ENCODE measurements at regions not wholly inside any gene's neighbourhood (a gene's known extent, or its start where the extent isn't known, plus 50 kb on each side); places are given as distances from the start of the nearest gene placed in this dataset.

- H3K4me1 ChIP-seq (ENCODE audit: control insufficient read depth, low read length): no peaks in the 10 kb centered on the region
- H3K79me2 ChIP-seq (ENCODE audit: control insufficient read depth, low read length): no peaks in the 10 kb centered on the region
- no peaks in the 10 kb centered on the region for H3F3A ChIP-seq (ENCODE audit: control insufficient read depth, insufficient read depth)
- H3K27ac ChIP-seq (ENCODE audit: low read depth, low read length): no peak overlapping the region
- H3K27me3 ChIP-seq (ENCODE audit: control insufficient read depth, low read length): no peaks in the 10 kb centered on the region
- no peaks in the 10 kb centered on the region for H3K36me3 ChIP-seq (ENCODE audit: control insufficient read depth, low read length)
- no peak overlapping the region for H3K4me2 ChIP-seq (ENCODE audit: low read length)
- no peaks in the 10 kb centered on the region for H3K9me3 ChIP-seq (ENCODE audit: control insufficient read depth, insufficient read depth, low read length)
- H3K4me3 ChIP-seq (ENCODE audit: low read length): no peak overlapping the region
- no peaks in the 10 kb centered on the region for H4K20me1 ChIP-seq (ENCODE audit: control insufficient read depth, insufficient read depth, low read depth, low read length)
- TF ChIP-seq CTCF (IDR thresholded peaks at IDR 0.05; ENCODE audit: low read depth, low read length, poor library complexity, severe bottlenecking) (no peak), EZH2phosphoT487 (IDR thresholded peaks at IDR 0.05; ENCODE audit: borderline replicate concordance, low read length) (no peak)
- H3K9me2 ChIP-seq (replicated peaks; ENCODE audit: control insufficient read depth, low read length): no peaks in the 10 kb centered on the region
Observed at GRCh38 chr15:96599268-96599667, 268.8 kb downstream of the NR2F2 start.

- no peaks in the 10 kb centered on the region for H3K4me1 ChIP-seq (ENCODE audit: control insufficient read depth, low read length)
- no peaks in the 10 kb centered on the region for H3K27me3 ChIP-seq (ENCODE audit: control insufficient read depth, low read length)
- no peaks in the 10 kb centered on the region for H3K36me3 ChIP-seq (ENCODE audit: control insufficient read depth, low read length)
- no peaks in the 10 kb centered on the region for H3K9me2 ChIP-seq (replicated peaks; ENCODE audit: control insufficient read depth, low read length)
- TF ChIP-seq CTCF (IDR thresholded peaks at IDR 0.05; ENCODE audit: low read depth, low read length, poor library complexity, severe bottlenecking) (no peak), EZH2phosphoT487 (IDR thresholded peaks at IDR 0.05; ENCODE audit: borderline replicate concordance, low read length) (no peak)
- no peaks in the 10 kb centered on the region for H3K79me2 ChIP-seq (ENCODE audit: control insufficient read depth, low read length)
- H3K4me3 ChIP-seq (ENCODE audit: low read length): no peak overlapping the region
- H4K20me1 ChIP-seq (ENCODE audit: control insufficient read depth, insufficient read depth, low read depth, low read length): no peaks in the 10 kb centered on the region
- H3F3A ChIP-seq (ENCODE audit: control insufficient read depth, insufficient read depth): no peaks in the 10 kb centered on the region
- H3K4me2 ChIP-seq (ENCODE audit: low read length): no peak overlapping the region
- no peaks in the 10 kb centered on the region for H3K9me3 ChIP-seq (ENCODE audit: control insufficient read depth, insufficient read depth, low read length)
- no peak overlapping the region for H3K27ac ChIP-seq (ENCODE audit: low read depth, low read length)
Observed at GRCh38 chr15:96600350-96600749, 269.9 kb downstream of the NR2F2 start.

- Histone ChIP-seq H3K27me3 (ENCODE audit: control insufficient read depth, low read length) (no peaks in the 10 kb centered on the region), H3K4me1 (ENCODE audit: control insufficient read depth, low read length) (no peaks in the 10 kb centered on the region), H3K4me3 (ENCODE audit: low read length) (no peak overlapping the region), H3K27ac (ENCODE audit: low read depth, low read length) (no peak overlapping the region), H4K20me1 (ENCODE audit: control insufficient read depth, insufficient read depth, low read depth, low read length) (no peaks in the 10 kb centered on the region), H3K4me2 (ENCODE audit: low read length) (no peak overlapping the region), H3K9me3 (ENCODE audit: control insufficient read depth, insufficient read depth, low read length) (no peaks in the 10 kb centered on the region), H3K79me2 (ENCODE audit: control insufficient read depth, low read length) (no peaks in the 10 kb centered on the region), H3K9me2 (replicated peaks; ENCODE audit: control insufficient read depth, low read length) (no peaks in the 10 kb centered on the region), H3K36me3 (ENCODE audit: control insufficient read depth, low read length) (no peaks in the 10 kb centered on the region), H3F3A (ENCODE audit: control insufficient read depth, insufficient read depth) (no peaks in the 10 kb centered on the region)
- TF ChIP-seq CTCF (IDR thresholded peaks at IDR 0.05; ENCODE audit: low read depth, low read length, poor library complexity, severe bottlenecking): no peak
Observed at GRCh38 chr15:96606617-96607016, 276.1 kb downstream of the NR2F2 start.

GRCh38 chr15:96610757-96611156 is 280.3 kb downstream of the NR2F2 start:
- no peaks in the 10 kb centered on the region for H3K27me3 ChIP-seq (ENCODE audit: control insufficient read depth, low read length)
- no peaks in the 10 kb centered on the region for H3K36me3 ChIP-seq (ENCODE audit: control insufficient read depth, low read length)
- H3K4me3 ChIP-seq (ENCODE audit: low read length): no peak overlapping the region
- H3F3A ChIP-seq (ENCODE audit: control insufficient read depth, insufficient read depth): no peaks in the 10 kb centered on the region
- no peaks in the 10 kb centered on the region for H4K20me1 ChIP-seq (ENCODE audit: control insufficient read depth, insufficient read depth, low read depth, low read length)
- TF ChIP-seq CTCF (IDR thresholded peaks at IDR 0.05; ENCODE audit: low read depth, low read length, poor library complexity, severe bottlenecking) (no peak), EZH2phosphoT487 (IDR thresholded peaks at IDR 0.05; ENCODE audit: borderline replicate concordance, low read length) (no peak)
- H3K4me2 ChIP-seq (ENCODE audit: low read length): no peak overlapping the region
- no peaks in the 10 kb centered on the region for H3K4me1 ChIP-seq (ENCODE audit: control insufficient read depth, low read length)
- no peaks in the 10 kb centered on the region for H3K79me2 ChIP-seq (ENCODE audit: control insufficient read depth, low read length)
- H3K9me3 ChIP-seq (ENCODE audit: control insufficient read depth, insufficient read depth, low read length): peaks cover under 1% of the 10 kb centered on the region; the same call in 1 of the 2 replicates
- no peaks in the 10 kb centered on the region for H3K9me2 ChIP-seq (replicated peaks; ENCODE audit: control insufficient read depth, low read length)
- no peak overlapping the region for H3K27ac ChIP-seq (ENCODE audit: low read depth, low read length)
